Adrenal gland (tissue), 5 donors: ENCODE measurements at regions not wholly inside any gene's neighbourhood (a gene's known extent, or its start where the extent isn't known, plus 50 kb on each side); places are given as distances from the start of the nearest gene placed in this dataset.

Experiments used
- POLR2A ChIP-seq, 2 donors: fragments of 450-650 bp; IDR thresholded peaks; one replicate each; pipeline ENCODE4 v1.6.1; 2017; ENCODE audit warnings: antibody characterized with exemption in 2 of 2, mild to moderate bottlenecking in 2 of 2, moderate library complexity in 1 of 2
- TF ChIP-seq, protein P1 (sequence below), 6 experiments: fragments of 450-650 bp in 4 of 6; fragments of 200-600 bp in 2 of 6; sonication (generic) in 1 of 6; IDR thresholded peaks; 1 replicate in 5 of 6; 2 replicates in 1 of 6; pipeline versions ENCODE4 v1.5.1 to v1.8.0; 2016 to 2021; ENCODE audit warnings: antibody characterized with exemption in 6 of 6, mild to moderate bottlenecking in 2 of 6, moderate library complexity in 1 of 6
- donor health status: DM: no; HTN: no; CAD: no.

DNA sequence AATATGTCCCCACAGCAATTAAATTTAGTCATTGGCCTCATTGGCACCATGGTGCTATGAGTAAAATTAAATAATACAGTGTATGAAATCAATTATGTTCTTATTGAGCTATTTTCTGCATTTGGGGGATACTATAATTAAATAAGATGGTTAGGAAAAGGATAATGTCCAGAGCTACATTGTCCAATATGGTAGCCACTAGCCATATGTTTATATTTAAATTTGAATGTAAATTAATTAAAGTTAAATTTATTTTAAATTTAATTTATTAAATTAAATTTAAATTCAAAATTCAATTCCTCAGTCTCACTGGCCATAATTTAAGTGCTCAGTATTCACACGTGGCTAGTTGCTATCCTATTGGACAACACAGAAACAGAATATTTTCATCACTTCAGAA is 115.7 kb downstream of the SPATA31D1 start:
- TF ChIP-seq, protein P1, sequence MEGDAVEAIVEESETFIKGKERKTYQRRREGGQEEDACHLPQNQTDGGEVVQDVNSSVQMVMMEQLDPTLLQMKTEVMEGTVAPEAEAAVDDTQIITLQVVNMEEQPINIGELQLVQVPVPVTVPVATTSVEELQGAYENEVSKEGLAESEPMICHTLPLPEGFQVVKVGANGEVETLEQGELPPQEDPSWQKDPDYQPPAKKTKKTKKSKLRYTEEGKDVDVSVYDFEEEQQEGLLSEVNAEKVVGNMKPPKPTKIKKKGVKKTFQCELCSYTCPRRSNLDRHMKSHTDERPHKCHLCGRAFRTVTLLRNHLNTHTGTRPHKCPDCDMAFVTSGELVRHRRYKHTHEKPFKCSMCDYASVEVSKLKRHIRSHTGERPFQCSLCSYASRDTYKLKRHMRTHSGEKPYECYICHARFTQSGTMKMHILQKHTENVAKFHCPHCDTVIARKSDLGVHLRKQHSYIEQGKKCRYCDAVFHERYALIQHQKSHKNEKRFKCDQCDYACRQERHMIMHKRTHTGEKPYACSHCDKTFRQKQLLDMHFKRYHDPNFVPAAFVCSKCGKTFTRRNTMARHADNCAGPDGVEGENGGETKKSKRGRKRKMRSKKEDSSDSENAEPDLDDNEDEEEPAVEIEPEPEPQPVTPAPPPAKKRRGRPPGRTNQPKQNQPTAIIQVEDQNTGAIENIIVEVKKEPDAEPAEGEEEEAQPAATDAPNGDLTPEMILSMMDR (IDR thresholded peaks at IDR 0.05), result no peak
- TF ChIP-seq POLR2A (IDR thresholded peaks at IDR 0.05), result no peak
